Non-pigmented ciliary epithelial cell (primary cell): ENCODE measurements at regions not wholly inside any gene's neighbourhood (a gene's known extent, or its start where the extent isn't known, plus 50 kb on each side); places are given as distances from the start of the nearest gene placed in this dataset.
"Not testable (repeated sequence)": the region's sequence is repeated elsewhere in the genome, so short reads cannot be mapped to it uniquely, and the experiment has no call there.

Experiments
- DNase-seq: peaks from one replicate; pipeline ENCODE4 v3.0.0-alpha.2; 2010; ENCODE audit warnings: low read depth

DNA sequence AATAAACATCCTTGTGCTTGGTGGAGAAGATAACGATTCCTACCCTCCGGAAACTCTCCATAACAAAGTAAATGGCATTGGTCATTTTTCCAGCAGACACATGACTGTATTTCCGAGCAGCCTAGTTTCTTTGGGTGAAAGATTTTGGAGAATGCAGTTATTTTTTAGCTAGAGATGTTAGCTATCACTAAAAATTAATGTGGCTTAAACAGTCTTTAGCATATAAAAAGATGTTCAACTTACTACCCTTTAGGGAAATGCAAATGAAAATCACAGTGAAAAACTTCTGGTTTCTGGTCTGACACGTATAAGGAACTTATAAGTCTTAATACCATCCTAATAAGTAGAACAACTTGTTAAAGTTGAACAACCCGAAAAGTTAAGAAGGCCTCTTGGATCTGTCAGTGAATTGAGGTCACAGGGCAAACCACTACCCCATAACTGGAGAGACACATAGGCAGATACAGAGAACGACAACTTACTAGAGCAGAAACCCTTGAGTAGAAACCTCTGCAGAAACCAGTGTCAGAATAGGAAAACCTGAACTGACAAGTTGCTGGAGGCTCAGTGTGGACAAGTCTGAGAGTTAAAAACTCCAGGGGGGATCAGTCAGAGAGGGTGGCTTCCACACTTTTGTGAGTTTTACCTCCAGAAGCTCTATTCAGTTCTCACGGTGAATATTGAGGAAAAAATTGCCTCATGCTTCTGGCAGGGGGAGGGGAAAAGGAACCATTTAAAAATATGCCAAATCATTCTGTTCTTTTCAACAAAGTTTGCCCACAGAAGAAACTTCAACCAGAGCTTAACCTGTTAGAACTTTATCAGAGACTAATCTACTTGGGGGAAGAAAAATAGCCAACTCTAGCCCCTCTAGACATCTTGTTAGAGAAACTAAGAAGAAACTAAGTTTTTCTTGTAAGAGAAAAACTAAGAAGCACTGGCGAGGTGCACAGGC, 325.2 kb upstream of the RPS23 start:
- DNase-seq = no peak

DNA sequence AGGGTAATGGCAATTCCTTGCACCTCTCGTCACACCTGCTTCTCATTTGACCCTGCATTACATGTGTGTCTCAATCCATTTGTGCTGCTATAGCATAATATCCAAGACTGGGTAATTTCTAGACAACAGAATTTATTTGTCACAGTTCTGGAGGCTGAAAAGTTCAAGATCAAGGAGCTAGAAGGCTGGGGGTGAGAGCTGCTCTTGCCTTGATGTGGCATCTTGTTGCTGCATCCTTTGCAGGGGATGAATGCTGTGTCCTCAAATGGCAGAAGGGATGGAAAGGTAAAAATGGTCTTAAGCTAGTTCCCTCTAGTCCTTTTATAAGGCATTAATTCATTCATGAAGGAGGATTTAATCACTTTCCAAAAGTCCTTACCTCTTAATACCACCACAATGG, 323.7 kb upstream of the RPS23 start:
- DNase-seq = no peak

DNA sequence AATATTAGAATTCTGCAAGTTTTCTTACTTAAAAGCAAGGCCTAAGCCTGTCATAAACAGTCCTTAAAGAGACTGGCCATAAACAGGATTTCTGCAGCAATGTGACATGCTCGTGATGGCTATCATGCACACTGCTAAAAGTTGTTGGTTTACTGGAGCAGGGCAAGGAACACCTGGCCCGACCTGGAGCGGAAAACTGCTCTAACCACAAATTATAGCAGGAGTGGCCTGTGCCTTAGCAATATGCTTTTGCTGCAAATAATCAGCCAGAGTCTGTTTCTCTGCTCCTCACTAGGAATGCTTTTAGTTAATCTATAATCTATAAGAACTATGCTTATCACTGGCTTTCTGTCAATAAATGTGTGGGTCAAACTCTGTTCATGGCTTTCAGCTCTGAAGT, 322.9 kb upstream of the RPS23 start:
- no peak for DNase-seq

DNA sequence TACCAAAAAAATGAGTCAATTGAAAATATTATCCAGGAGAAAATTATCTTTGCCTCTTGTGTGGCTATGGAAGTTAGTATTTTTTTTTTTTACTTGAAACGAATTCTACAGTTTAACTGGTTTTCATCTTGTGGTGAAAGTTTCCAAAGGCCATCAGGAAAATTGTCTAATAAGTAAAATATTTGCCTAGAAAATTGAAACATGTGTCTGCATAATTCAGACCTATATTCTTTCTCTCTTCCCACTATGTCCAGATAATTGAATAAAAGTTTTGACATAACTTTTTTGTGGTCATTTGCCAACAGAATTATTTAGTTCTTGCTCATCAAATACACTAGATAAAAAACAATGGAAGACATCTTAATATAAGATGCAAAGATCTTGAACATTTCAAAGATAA, 321.5 kb upstream of the RPS23 start:
- DNase-seq = no peak

DNA sequence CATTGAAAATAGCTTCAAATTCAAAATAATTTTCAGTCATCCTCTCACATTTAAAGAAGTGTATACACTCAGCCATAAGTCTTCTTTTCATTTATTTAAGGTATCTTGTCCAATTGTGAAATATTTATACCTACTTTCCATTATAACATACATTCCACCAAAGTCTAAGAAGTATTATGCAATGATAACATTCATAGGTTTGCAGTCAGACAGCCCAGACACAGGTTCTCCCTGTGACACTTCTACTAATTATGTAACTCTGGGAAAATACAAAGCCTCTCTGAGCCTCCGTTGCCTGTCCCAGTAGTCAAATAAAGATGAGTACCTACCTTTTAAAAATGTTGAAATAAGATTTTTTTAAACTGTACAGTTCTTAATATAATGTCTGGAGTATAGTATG, 320.9 kb upstream of the RPS23 start:
- DNase-seq = no peak

DNA sequence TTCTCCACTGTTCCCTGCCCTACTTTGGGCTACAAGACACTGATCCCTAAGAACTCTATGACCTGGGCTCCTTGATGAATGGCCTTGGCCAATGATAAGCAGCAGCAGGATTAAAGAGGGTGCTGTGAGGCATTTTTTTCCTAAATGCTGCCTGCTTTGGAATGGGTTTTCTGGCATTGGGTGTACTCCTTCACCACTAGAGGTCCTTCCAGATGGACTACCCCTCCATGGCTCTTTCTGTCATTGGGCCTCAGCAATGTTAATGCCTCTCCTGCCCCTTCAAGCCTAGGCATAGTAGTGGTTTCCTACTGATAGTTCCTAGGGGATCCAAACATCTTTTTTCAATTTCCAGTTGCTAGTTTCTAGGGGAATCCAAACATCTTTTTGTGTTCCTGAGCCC, 319.3 kb upstream of the RPS23 start:
- no peak for DNase-seq

DNA sequence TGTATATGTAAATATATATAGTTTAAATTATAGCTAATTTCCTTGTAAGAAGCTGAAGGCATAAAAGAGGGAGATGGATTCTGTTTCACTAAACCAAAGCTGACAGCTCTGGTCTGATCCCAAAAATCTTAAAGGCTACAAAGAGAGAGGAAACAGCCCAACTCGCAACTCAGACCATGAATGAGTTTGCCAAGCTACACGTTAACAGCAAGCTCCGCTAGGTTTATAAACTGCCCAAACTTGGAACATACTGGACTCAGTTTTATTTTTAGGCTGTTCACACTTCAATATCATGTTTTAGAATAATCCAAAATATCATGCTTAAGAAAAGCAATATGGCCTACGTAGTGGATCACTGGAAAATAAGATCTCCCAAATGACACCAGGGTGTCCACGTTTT, 318.3 kb upstream of the RPS23 start:
- DNase-seq = no peak

DNA sequence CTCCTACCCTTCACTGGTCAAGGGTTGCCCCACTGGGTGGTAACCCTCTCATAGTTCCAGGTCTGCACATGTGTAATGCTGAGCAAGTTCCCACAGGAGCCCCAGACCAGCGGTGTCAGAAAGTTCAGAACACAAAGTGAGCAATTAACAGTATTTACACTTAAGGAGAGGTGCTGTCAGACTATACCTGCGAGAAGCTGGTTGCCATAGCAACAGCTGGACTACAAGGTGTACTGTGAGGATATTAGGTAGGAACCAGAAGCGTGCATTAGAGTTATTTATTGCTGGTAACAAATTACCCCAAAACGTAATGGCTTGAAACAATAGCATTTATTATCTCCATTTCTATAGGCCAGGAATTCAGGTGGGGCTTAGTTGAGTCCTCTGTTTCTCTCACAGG, 317.0 kb upstream of the RPS23 start:
- no peak for DNase-seq

DNA sequence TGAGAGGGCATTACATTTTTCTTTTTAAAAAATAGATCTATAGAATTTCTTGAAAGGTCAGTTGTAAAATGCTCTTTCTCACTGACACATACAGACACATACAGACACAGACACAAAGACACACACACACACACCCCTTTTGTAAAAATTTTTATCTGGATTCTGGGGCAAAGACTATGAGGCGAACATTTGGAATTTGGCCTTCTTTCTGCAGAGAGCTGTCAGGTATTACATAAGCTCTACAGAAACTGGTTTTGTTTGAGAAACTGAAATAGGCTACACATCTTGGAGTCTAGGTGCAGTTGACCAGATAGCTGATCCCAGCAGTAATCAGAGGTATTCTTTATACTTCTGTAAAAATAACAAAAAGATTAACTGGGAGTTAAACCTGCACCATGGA, 315.9 kb upstream of the RPS23 start:
- no peak for DNase-seq

DNA sequence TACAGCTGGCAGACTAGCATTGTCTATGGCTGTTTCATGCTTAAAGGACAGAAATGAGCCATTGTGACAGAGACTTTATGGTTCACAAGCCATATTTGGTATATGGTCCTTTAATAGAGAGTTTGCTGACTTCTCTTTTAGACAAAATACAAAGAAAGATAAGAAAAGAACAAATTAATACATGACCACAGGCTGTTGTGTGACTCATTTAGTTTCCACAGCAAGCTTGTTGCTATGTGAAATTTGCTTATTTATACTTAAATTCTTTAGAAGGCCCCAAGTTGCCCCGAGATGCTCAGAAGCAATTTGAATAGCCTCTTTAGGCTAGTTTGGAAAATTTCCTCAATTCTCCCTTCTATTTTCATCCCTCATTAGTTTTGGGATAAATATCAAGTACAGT, 315.3 kb upstream of the RPS23 start:
- peak; percentile 42 for DNase-seq

DNA sequence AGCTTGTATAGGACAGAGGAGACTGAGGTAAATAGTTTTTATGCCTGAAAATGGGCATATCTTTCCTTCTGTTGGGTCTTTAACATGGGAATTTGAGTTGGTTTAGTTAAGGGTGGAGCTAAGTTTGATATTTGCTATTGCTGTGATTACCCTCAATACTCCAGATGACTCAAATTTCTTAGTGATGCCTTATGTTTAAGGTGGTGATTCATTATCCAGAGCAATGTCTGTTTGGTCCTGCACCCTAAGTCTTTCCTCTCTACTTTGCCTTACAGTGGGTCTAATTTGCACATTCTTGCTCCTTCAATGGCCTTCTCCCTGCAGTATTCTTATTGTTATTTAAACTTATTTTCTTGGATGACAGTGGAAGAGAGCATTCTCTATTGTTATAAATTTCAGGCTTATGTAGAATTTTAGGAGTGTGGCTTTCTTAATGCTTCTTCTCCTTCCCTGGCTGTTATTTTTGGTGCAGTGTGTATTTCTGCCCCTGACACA, 312.9 kb upstream of the RPS23 start:
- no peak for DNase-seq

DNA sequence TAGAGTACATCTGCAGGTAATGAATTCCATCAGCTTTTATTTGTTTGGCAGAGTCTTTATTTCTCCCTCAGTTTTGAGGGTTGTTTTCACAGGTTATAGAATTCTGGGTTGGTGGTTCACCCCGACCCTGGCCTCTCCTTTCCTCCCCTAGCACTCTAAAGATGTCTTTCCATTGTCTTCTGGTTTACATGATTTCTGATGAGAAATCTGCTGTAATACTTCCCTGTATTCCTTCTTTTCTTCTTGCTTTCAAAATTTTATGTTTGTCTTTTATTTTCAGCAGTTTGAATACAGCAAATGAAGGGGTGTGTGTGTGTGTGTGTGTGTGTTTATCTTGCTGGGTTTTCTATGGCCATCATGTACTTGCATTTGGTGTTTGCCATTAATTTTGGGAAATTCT, 312.0 kb upstream of the RPS23 start:
- no peak for DNase-seq

DNA sequence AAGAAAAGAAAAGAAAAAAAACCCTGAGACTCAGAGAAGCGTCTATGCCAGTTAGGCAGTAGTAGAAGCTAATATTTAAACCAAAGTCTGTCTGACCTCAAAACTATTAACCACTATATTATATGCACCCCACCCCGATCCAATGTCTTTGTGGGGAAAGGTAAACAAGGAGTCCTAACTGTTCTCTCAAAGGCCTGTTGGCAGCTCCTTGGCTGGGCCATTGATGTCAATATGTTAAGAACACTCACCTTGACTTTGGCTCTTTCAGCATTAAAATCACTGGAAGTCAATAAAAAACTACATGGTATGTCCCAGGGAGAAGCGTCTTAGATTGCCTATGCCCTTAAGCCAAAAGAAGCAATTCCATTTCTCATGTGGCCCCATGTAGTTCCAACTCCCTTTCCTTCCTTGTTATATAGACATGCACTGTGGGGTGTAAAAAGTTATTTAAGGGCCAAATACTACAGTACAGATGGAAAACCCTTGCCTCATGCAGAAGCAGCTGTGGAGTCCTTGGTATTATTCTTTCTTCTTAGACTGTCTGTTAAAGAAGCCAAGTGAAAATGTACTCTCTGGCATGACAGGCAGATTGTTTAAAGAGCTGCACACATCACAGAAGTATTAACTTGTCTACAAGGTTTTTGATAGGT, 308.6 kb upstream of the RPS23 start:
- DNase-seq = no peak

DNA sequence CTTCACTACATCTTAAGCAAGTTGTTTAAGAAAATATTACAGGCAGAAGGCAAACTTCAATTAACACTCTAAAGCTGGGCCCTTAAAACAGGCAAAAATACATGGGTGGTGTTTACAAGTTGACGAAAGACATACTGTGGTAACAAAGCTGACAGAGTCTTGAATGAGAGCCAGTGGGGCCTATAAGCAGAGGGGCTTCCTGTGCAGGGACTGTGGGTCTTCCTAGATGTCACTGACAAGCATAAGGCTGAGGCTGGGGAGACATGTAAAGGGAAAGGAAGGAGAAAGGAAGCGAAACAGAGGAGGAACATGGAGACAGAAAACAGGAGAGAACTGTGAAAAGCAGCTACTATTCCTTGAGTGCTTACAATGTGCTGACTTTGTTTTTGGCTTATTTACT, 308.0 kb upstream of the RPS23 start:
- no peak for DNase-seq

DNA sequence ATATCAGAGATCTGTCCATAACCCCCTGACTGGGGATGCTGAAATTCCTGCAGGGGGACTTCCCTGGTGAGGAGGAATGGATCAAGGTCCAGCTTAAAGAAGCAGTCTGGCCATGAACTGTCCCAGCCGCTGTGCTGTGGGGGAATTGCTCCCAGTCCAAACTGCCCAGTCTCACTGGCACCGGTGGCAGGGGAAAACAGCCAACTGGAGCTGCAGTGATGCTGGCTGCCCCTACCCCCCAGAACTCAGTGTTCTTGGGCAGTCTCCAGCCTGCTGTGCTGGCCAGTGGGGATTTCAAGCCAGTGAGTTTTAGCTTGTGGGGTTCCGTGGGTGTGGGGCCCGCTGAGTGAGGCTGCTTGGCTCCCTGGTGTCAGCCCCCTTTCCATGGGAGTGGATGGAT, 306.5 kb upstream of the RPS23 start:
- DNase-seq = no peak

DNA sequence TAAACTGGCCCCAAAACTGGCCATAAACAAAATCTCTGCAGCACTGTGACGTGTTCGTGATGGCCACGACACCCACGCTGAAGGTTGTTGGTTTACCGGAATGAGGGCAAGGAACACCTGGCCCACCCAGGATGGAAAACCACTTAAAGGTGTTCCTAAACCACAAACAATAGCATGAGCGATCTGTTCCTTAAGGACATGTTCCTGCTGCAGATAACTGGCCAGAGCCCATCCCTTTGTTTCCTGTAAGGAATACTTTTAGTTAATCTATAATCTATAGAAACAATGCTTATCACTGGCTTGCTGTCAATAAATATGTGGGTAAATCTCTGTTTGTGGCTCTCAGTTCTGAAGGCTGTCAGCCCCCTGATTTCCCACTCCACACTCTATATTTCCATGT, 305.2 kb upstream of the RPS23 start:
- DNase-seq = not testable (repeated sequence)

DNA sequence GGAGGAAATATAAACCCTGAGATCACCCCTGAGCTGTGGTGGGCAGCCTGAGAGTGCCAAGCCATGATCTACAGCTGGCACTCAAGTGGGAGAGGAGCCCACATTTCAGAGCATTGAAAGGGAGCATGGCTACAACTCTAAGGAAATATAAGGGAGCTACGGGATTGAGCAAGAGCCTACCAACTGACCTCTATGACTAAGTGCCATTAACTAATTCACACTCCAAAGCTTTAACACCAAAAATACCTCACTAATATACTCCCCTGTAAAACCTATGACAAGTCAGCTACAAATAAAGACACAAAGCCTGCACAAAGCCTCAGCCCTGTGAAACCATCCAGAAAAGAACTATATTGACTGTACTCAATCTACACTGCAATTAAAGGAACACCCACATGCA, 286.8 kb upstream of the RPS23 start:
- no peak for DNase-seq

DNA sequence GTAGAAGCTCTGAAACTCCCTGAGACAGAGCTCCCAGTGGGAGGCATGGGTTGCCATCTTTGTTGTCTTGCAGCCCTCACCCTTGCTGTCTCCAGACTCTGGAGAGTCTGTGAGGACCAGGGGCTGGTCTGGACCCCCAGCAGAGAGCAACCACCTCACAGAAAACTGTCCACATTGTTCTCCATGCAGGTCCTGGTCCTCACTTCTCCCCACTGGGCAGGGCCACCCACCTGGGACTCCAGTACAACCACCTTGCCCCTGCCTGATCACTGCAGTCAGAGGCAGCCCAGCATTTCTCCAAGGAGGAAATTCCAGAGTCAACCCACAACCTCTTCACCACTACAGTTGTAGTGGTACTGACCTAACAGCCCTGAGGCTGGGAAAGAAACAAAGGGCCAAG, 285.6 kb upstream of the RPS23 start:
- DNase-seq = no peak

DNA sequence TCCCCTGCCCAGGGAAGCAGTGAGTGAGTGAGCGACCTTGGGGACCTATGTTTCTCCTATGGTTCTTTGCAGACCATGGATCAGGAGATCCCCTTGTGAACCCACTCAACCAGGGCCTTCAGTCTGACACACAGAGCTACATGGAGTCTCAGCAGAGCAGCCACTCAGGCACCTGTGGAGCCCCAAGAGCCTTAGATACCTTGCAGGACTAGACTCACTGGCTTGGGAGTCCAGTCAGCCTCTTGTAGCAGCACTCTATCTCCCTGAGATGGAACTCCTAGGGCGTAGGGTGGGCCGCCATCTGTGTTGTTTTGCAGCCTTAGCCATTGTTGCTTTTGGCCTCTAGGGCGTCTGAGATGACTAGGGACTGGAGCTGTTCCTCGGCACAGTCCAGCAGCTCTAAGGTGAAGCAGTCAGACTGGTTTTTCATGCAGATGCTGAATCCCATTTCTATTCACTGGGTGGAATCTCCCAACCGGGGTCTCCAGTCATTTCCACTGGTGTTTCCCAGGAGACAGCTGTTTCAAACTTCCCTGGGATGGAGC, 284.6 kb upstream of the RPS23 start:
- no peak for DNase-seq

DNA sequence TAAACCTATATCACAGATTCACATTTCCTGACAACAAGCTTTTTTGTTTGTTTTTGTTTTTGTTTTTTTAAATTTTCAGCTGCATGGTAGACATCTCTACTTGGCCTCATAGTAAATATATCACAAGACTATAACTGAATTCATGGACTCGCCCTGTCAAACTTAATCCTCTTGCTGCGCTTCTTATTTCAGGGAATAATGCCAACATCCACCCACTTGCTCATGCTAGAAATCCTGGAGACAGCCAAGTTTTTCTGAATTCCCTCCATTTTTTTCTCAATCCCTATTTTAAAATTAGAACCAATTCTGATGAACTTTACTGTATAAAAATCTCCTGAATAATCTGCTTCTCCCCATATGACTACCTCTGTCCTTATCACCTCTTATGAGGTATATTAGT, 283.6 kb upstream of the RPS23 start:
- DNase-seq = no peak

DNA sequence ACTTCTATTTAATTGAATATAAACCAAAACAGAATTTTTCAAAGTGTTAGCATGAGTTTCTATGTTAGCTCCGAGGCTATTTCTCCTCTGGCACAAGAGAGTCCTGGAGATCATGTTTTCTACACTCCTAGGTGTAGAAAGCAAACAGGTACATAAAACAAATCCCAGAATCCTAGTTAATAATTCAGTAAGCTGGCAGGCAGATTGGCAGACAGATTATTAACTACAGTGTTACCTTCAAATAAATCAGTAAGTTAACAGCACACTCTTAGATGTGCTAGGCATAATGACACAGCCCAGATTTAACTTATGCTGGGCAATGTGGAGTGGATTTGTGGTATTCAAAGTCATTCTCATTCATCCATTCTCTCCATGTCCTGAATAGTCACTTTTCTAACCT, 282.8 kb upstream of the RPS23 start:
- DNase-seq = no peak

DNA sequence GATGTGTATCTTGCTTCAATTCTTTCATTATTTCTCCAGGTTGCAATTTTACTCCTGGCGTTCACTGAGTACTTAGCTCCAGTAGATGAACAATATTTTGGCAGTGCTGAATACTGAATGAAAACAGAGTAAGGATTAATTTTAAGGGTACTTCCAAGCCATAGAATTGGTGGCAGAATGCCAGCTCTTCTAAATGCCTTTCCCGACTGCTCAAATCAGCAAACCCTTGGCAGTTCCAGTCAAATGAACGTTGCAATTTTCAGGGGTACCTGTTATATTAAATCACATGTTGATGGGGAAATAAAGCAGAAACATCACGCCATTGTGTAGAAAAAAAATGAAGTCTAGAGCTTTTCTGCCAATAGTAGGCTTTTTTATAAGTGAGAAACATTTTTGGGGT, 282.4 kb upstream of the RPS23 start:
- no peak for DNase-seq

DNA sequence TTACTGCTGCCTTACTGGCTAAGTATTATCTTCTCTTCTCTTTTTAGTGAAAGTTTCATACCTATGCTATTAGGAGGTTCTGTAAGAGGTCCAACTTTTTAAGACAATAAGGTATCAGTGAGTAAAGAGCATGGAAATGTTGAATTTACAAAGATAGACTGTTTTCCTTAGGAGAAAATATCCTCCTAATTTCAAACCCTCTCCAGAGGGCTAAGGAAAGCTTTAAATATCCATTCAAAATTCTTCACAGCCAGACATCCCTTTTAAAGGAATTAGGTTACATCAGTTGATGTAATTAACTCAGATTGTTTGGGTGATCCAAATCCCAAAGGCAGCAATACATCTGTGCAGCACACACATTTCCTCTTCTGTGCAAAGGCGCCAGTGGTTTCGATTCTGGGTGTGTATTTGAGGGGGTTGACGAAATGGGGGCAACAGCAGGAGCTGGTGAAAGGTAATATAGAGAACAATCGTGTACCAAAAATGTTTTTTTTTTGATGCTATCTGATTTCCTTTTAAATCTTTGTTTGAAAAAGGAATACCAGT, 273.8 kb upstream of the RPS23 start:
- DNase-seq = no peak
